Panc1 (cell line): ENCODE measurements at regions not wholly inside any gene's neighbourhood (a gene's known extent, or its start where the extent isn't known, plus 50 kb on each side); places are given as distances from the start of the nearest gene placed in this dataset.

Experiments used
- ATAC-seq: fragments of 200-7000 bp; cut with Tn5 transposase; 2 replicates; pipeline ENCODE4 v1.9.1; 2020; ENCODE audit warnings: mild to moderate bottlenecking, moderate library complexity
- BruUV-seq: library from RNA; stranded (reverse); fragments of 400-500 nt; replicated peaks from 2 replicates; lab custom pipeline; 2021; lab: Mats Ljungman, UMichigan
- CTCF ChIA-PET: fragments of 300-600 bp; sonication (Branson Sonifier 250); formaldehyde crosslinking; loops from one replicate; lab custom pipeline; 2022; ENCODE audit warnings: antibody characterized with exemption; lab: Charles Lee
- POLR2A ChIA-PET: fragments of 300-600 bp; sonication (Branson Sonifier 250); formaldehyde crosslinking; loops from one replicate; lab custom pipeline; 2022; ENCODE audit warnings: antibody characterized with exemption; lab: Charles Lee
- DNase-seq: peaks from one replicate; pipeline ENCODE4 v3.0.0-alpha.2; 2010; ENCODE audit warnings: low read depth, low spot score
- H3K27ac ChIP-seq: 2 replicates; pipeline ENCODE4 v1.5.1; 2011; ENCODE audit warnings: mild to moderate bottlenecking, low read length, inconsistent platforms
- H3K27me3 ChIP-seq: fragments of 200-500 bp; sonication (Bioruptor generic); 2 replicates; pipeline ENCODE4 v1.6.0; 2014; ENCODE audit warnings: low read length, inconsistent platforms; ENCODE audit not compliant: control insufficient read depth, insufficient read depth
- H3K36me3 ChIP-seq: fragments of 200-500 bp; sonication (Bioruptor generic); 2 replicates; pipeline ENCODE4 v1.5.1; 2014; ENCODE audit warnings: inconsistent platforms, mild to moderate bottlenecking, low read length, moderate library complexity; ENCODE audit not compliant: control insufficient read depth, insufficient read depth
- H3K4me1 ChIP-seq: 2 replicates; pipeline ENCODE4 v1.5.1; 2011; ENCODE audit warnings: inconsistent platforms, mild to moderate bottlenecking, low read length, moderate library complexity; ENCODE audit not compliant: control insufficient read depth, insufficient read depth
- H3K4me3 ChIP-seq, 2 experiments: 2 replicates each; pipeline ENCODE4 v1.5.1; 2011 to 2012; ENCODE audit warnings: low read depth in 2 of 2, low read length in 2 of 2, mild to moderate bottlenecking in 2 of 2, inconsistent platforms in 1 of 2, moderate library complexity in 1 of 2
- H3K9me3 ChIP-seq: fragments of 200-500 bp; sonication (Bioruptor generic); 2 replicates; pipeline ENCODE4 v1.5.1; 2014; ENCODE audit warnings: low read depth, mild to moderate bottlenecking, inconsistent platforms, low read length, moderate library complexity; ENCODE audit not compliant: control insufficient read depth, insufficient read depth
- POLR2AphosphoS5 ChIP-seq: IDR thresholded peaks from 2 replicates; pipeline ENCODE4 v1.6.1; 2012; ENCODE audit warnings: mild to moderate bottlenecking, low read depth, low read length, moderate library complexity
- SIN3A ChIP-seq: IDR thresholded peaks from 2 replicates; pipeline ENCODE4 v1.6.1; 2012; ENCODE audit warnings: low read depth, mild to moderate bottlenecking, low read length, moderate library complexity, borderline replicate concordance; ENCODE audit not compliant: insufficient read depth
- TCF7L2 ChIP-seq: IDR thresholded peaks from 2 replicates; pipeline ENCODE4 v1.6.1; 2011; ENCODE audit warnings: mild to moderate bottlenecking, low read depth, low read length, inconsistent platforms
- in situ Hi-C: cut with HindIII; loops from 2 replicates; pipeline ENCODE4 v1.10.0; 2016; ENCODE audit warnings: low sequenced_read_pairs, low pct_unique_long_range_greater_than_20kb
- intact Hi-C: fragments of 100-400 bp; cut with micrococcal nuclease; formaldehyde crosslinking; loops from one replicate; pipeline ENCODE4 v1.10.0; 2022; ENCODE audit not compliant: unreplicated experiment
- TF ChIP-seq, protein P1 (sequence below), 2 experiments: IDR thresholded peaks; 2 replicates each; pipeline ENCODE4 v1.6.1; 2011 to 2012; ENCODE audit warnings: low read depth in 2 of 2, control low read depth in 1 of 2, low read length in 1 of 2, mild to moderate bottlenecking in 1 of 2, moderate library complexity in 1 of 2; ENCODE audit not compliant: insufficient read depth in 1 of 2
- TF ChIP-seq, protein P2 (sequence below): fragments of 450-650 bp; IDR thresholded peaks from 2 replicates; pipeline ENCODE4 v1.5.1; 2017; ENCODE audit warnings: mild to moderate bottlenecking

DNA sequence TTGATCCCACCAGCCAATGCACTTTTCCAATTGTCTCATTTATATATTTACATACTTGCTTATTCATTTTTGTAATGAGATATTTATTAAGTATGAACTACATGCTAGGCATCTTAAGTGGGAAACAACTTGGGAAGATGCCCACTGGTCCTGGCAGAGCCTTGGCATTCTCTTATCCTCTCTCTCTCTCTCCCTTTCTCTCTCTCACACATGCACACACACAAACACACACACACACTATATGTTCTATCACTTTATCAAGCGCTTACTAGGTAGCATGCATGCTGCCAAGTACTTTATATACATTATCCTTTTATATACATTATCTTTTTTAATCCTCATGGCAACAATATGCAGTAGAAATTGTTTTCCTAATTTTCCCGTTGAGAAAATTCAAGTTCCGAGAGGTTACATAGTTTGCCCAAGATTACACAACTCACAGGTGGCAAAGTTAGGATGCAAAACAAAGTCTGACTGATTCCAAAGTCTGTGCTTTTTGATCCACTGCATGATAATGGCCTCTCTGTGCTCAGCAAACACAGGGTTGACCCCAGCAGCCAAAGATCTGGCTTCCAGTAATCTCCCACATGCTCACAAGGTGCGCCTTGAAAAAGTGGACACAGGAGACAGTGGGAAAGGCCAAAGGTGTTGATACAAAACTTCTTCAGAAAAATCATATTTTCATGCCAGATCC lies 173.1 kb upstream of the KLF3 start:
- in situ Hi-C loops: no loop called here
- Histone ChIP-seq H3K36me3 (no peaks in the 10 kb centered on the region), H3K4me3 (no peak overlapping the region), H3K27me3 (no peaks in the 10 kb centered on the region), H3K4me1 (no peaks in the 10 kb centered on the region), H3K27ac (no peak overlapping the region), H3K9me3 (no peaks in the 10 kb centered on the region)
- ATAC-seq (no peak), DNase-seq (no peak)
- intact Hi-C loops: no loop called here
- no peak for TF ChIP-seq SIN3A
- BruUV-seq: no TSS peak
- CTCF ChIA-PET: no interaction called here
- POLR2A ChIA-PET: no interaction called here

DNA sequence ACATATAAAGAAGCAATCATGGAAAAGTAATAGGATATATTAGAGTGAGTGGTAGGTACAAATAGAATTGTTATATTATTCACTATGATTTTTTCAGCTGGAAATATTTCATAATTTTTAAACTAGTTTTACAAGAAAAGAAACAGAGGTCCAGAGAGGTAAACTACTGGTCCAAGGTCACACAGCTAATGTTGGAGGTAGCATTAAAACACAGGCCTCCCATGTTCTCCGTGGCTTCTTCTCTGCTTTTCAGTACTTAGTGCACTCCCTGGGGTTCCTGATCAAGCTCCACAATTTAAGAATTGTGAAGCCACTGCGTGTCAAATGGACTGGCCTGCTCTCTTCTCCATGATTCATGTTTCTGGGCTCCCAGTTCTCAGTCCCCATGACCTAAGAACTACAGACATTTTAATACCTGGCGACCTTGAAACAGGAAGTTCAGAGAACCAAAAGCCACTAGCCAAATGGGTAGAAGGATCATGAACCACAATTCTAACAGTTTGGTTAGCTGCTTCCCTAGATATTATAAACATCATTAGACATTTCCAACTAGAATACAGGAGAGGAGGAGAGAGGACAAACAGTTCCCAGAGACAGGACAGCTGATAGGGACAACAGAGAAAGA lies 172.0 kb upstream of the KLF3 start:
- ChIA-PET POLR2A (no interaction called here), CTCF (no interaction called here)
- in situ Hi-C loops (no loop called here), intact Hi-C loops (no loop called here)
- no peak for ATAC-seq
- H3K27me3 ChIP-seq: no peaks in the 10 kb centered on the region
- TF ChIP-seq POLR2AphosphoS5 (no peak), SIN3A (no peak), TCF7L2 (no peak)
- TF ChIP-seq, protein P1, sequence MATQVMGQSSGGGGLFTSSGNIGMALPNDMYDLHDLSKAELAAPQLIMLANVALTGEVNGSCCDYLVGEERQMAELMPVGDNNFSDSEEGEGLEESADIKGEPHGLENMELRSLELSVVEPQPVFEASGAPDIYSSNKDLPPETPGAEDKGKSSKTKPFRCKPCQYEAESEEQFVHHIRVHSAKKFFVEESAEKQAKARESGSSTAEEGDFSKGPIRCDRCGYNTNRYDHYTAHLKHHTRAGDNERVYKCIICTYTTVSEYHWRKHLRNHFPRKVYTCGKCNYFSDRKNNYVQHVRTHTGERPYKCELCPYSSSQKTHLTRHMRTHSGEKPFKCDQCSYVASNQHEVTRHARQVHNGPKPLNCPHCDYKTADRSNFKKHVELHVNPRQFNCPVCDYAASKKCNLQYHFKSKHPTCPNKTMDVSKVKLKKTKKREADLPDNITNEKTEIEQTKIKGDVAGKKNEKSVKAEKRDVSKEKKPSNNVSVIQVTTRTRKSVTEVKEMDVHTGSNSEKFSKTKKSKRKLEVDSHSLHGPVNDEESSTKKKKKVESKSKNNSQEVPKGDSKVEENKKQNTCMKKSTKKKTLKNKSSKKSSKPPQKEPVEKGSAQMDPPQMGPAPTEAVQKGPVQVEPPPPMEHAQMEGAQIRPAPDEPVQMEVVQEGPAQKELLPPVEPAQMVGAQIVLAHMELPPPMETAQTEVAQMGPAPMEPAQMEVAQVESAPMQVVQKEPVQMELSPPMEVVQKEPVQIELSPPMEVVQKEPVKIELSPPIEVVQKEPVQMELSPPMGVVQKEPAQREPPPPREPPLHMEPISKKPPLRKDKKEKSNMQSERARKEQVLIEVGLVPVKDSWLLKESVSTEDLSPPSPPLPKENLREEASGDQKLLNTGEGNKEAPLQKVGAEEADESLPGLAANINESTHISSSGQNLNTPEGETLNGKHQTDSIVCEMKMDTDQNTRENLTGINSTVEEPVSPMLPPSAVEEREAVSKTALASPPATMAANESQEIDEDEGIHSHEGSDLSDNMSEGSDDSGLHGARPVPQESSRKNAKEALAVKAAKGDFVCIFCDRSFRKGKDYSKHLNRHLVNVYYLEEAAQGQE (IDR thresholded peaks at IDR 0.05; ENCODE audit: insufficient read depth in 1 of 2, low read depth in 2 of 2, low read length in 1 of 2): no peak
- TF ChIP-seq, protein P2, sequence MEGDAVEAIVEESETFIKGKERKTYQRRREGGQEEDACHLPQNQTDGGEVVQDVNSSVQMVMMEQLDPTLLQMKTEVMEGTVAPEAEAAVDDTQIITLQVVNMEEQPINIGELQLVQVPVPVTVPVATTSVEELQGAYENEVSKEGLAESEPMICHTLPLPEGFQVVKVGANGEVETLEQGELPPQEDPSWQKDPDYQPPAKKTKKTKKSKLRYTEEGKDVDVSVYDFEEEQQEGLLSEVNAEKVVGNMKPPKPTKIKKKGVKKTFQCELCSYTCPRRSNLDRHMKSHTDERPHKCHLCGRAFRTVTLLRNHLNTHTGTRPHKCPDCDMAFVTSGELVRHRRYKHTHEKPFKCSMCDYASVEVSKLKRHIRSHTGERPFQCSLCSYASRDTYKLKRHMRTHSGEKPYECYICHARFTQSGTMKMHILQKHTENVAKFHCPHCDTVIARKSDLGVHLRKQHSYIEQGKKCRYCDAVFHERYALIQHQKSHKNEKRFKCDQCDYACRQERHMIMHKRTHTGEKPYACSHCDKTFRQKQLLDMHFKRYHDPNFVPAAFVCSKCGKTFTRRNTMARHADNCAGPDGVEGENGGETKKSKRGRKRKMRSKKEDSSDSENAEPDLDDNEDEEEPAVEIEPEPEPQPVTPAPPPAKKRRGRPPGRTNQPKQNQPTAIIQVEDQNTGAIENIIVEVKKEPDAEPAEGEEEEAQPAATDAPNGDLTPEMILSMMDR: no peak
- H3K9me3 ChIP-seq: no peaks in the 10 kb centered on the region
- H3K36me3 ChIP-seq: no peaks in the 10 kb centered on the region
- no peaks in the 10 kb centered on the region for H3K4me1 ChIP-seq
- BruUV-seq: no TSS peak
- no peak overlapping the region for H3K27ac ChIP-seq
- no peak for DNase-seq
- no peak overlapping the region for H3K4me3 ChIP-seq

DNA sequence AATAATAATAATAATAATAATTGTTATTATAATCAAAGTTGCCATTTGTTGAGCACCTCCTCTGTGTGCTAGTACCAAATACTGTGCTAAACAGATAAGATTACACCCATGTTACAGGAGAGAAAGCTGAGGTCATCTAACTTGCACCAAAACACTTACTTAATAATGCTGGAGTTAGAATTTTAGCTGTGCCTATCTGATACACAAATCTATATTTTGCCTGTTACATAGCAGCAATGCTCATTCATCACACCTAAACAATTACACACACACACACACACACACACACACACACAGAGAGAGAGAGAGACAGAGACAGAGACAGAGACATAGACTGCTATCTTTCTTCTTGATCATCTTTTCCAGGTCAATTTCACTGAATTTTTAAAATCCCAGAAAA lies 170.9 kb upstream of the KLF3 start:
- Histone ChIP-seq H3K4me3 (no peak overlapping the region), H3K27me3 (no peaks in the 10 kb centered on the region), H3K27ac (no peak overlapping the region), H3K4me1 (no peaks in the 10 kb centered on the region), H3K9me3 (no peaks in the 10 kb centered on the region), H3K36me3 (no peaks in the 10 kb centered on the region)
- CTCF ChIA-PET: no interaction called here
- intact Hi-C loops (no loop called here), in situ Hi-C loops (no loop called here)
- no TSS peak for BruUV-seq
- POLR2A ChIA-PET: no interaction called here
- ATAC-seq (no peak), DNase-seq (no peak)
- TF ChIP-seq, protein P2: no peak
- TF ChIP-seq POLR2AphosphoS5: no peak
- TF ChIP-seq, protein P1 (IDR thresholded peaks at IDR 0.05; ENCODE audit: insufficient read depth in 1 of 2, low read depth in 2 of 2, low read length in 1 of 2): no peak
- no peak for TF ChIP-seq TCF7L2
- no peak for TF ChIP-seq SIN3A
